Hepatocyte (in vitro differentiated cells): ENCODE measurements at regions not wholly inside any gene's neighbourhood (a gene's known extent, or its start where the extent isn't known, plus 50 kb on each side); places are given as distances from the start of the nearest gene placed in this dataset.

Experiments
- DNase-seq: peaks from one replicate; pipeline ENCODE4 v3.0.0-alpha.2; 2016; ENCODE audit warnings: low spot score
- H2AFZ ChIP-seq: fragments of 200-600 bp; sonication (generic); 2 replicates; pipeline ENCODE4 v1.6.0; 2016; ENCODE audit warnings: antibody characterized with exemption, mild to moderate bottlenecking
- H3K27ac ChIP-seq: fragments of 200-600 bp; sonication (generic); 2 replicates; pipeline ENCODE4 v1.5.1; 2016; ENCODE audit warnings: mild to moderate bottlenecking
- H3K27me3 ChIP-seq: fragments of 200-600 bp; sonication (generic); 2 replicates; pipeline ENCODE4 v1.6.1; 2016
- H3K36me3 ChIP-seq: fragments of 200-600 bp; sonication (generic); replicated peaks from 2 replicates; pipeline ENCODE4 v1.5.1; 2016; ENCODE audit warnings: low read depth; ENCODE audit not compliant: insufficient read depth
- H3K4me1 ChIP-seq: fragments of 200-600 bp; sonication (generic); 2 replicates; pipeline ENCODE4 v1.5.1; 2016; ENCODE audit warnings: mild to moderate bottlenecking, moderate library complexity; ENCODE audit not compliant: insufficient read depth
- H3K4me2 ChIP-seq: fragments of 200-600 bp; sonication (generic); 2 replicates; pipeline ENCODE4 v1.6.0; 2016
- H3K4me3 ChIP-seq: fragments of 200-600 bp; sonication (generic); 2 replicates; pipeline ENCODE4 v1.5.1; 2016; ENCODE audit warnings: mild to moderate bottlenecking
- H3K79me2 ChIP-seq: fragments of 200-600 bp; sonication (generic); 2 replicates; pipeline ENCODE4 v1.6.0; 2017; ENCODE audit warnings: mild to moderate bottlenecking
- H3K9me2 ChIP-seq: fragments of 200-600 bp; sonication (generic); replicated peaks from 2 replicates; pipeline ENCODE4 v1.6.0; 2017; ENCODE audit warnings: mild to moderate bottlenecking; ENCODE audit not compliant: insufficient read depth
- H3K9me3 ChIP-seq: fragments of 200-600 bp; sonication (generic); 2 replicates; pipeline ENCODE4 v1.5.1; 2016; ENCODE audit warnings: low read depth, mild to moderate bottlenecking
- H4K20me1 ChIP-seq: fragments of 200-600 bp; sonication (generic); 2 replicates; pipeline ENCODE4 v1.6.0; 2016; ENCODE audit warnings: mild to moderate bottlenecking; ENCODE audit not compliant: insufficient read depth, poor library complexity, severe bottlenecking
- CTCF ChIP-seq: fragments of 200-600 bp; sonication (generic); IDR thresholded peaks from 2 replicates; pipeline ENCODE4 v1.5.1; 2016; ENCODE audit warnings: antibody characterized with exemption, mild to moderate bottlenecking; ENCODE audit not compliant: poor library complexity
- EZH2 ChIP-seq: fragments of 200-600 bp; sonication (generic); IDR thresholded peaks from 2 replicates; pipeline ENCODE4 v1.6.1; 2016; ENCODE audit warnings: antibody characterized with exemption, mild to moderate bottlenecking, borderline replicate concordance
- EZH2phosphoT487 ChIP-seq: fragments of 200-600 bp; sonication (generic); IDR thresholded peaks from one replicate; pipeline ENCODE4 v1.6.1; 2018; ENCODE audit warnings: antibody characterized with exemption, mild to moderate bottlenecking, low read depth, moderate library complexity; ENCODE audit not compliant: unreplicated experiment, severe bottlenecking
- WGBS: methylation state at CpG from one replicate; pipeline ENCODE4 v1.1.6; 2016; ENCODE audit warnings: low lambda C conversion rate; ENCODE audit errors: missing lambda C conversion rate; 5-methylcytosine and 5-hydroxymethylcytosine counted together

- DNase-seq, result no peak
- H3K9me3 ChIP-seq, result peaks cover 2% of the 10 kb centered on the region
- no peak overlapping the region for H3K4me2 ChIP-seq
- no peak overlapping the region for H3K27ac ChIP-seq
- H3K4me3 ChIP-seq, result no peak overlapping the region
- H3K27me3 ChIP-seq, result no peaks in the 10 kb centered on the region
- no peaks in the 10 kb centered on the region for H3K9me2 ChIP-seq
- no peak overlapping the region for H2AFZ ChIP-seq
- H3K36me3 ChIP-seq, result no peaks in the 10 kb centered on the region
- H3K79me2 ChIP-seq, result no peaks in the 10 kb centered on the region
- TF ChIP-seq EZH2 (no peak), EZH2phosphoT487 (no peak), CTCF (no peak)
- peaks cover 7% of the 10 kb centered on the region for H3K4me1 ChIP-seq
- H4K20me1 ChIP-seq, result no peaks in the 10 kb centered on the region
These were observed 344.9 kb upstream of the SLC14A2 start for GRCh38 chr18:45270289-45270771.

- no peak overlapping the region for H2AFZ ChIP-seq
- no peaks in the 10 kb centered on the region for H3K27me3 ChIP-seq
- H3K27ac ChIP-seq, result no peak overlapping the region
- peaks cover 5% of the 10 kb centered on the region for H3K9me3 ChIP-seq
- no peaks in the 10 kb centered on the region for H3K79me2 ChIP-seq
- 76% methylated on average over 1 of the region's 1 CpG for WGBS
- no peak overlapping the region for H3K4me3 ChIP-seq
- no peaks in the 10 kb centered on the region for H4K20me1 ChIP-seq
- TF ChIP-seq EZH2 (no peak), CTCF (no peak), EZH2phosphoT487 (no peak)
- no peaks in the 10 kb centered on the region for H3K4me1 ChIP-seq
- no peaks in the 10 kb centered on the region for H3K9me2 ChIP-seq
- H3K4me2 ChIP-seq, result no peak overlapping the region
- H3K36me3 ChIP-seq, result no peaks in the 10 kb centered on the region
- DNase-seq, result no peak
These were observed 341.2 kb upstream of the SLC14A2 start for GRCh38 chr18:45274026-45274425.

GRCh38 chr18:45275367-45276113 lies 339.7 kb upstream of the SLC14A2 start:
- WGBS, result 73% methylated on average over 5 of the region's 5 CpGs

More at GRCh38 chr18:45275367-45276113, 339.7 kb upstream of the SLC14A2 start:
- no peak overlapping the region for H3K27ac ChIP-seq
- H3K27me3 ChIP-seq, result no peaks in the 10 kb centered on the region
- H3K4me3 ChIP-seq, result no peak overlapping the region
- H3K9me3 ChIP-seq, result peaks cover 5% of the 10 kb centered on the region
- TF ChIP-seq EZH2 (no peak), CTCF (peak; percentile 54)
- H3K36me3 ChIP-seq, result no peaks in the 10 kb centered on the region
- H3K4me1 ChIP-seq, result no peaks in the 10 kb centered on the region
- H3K9me2 ChIP-seq, result no peaks in the 10 kb centered on the region
- H3K79me2 ChIP-seq, result no peaks in the 10 kb centered on the region
- DNase-seq, result peak; percentile 22
- no peak overlapping the region for H2AFZ ChIP-seq
- H3K4me2 ChIP-seq, result no peak overlapping the region
- no peaks in the 10 kb centered on the region for H4K20me1 ChIP-seq
